ENCODE measurements at regions not wholly inside any gene's neighbourhood (a gene's known extent, or its start where the extent isn't known, plus 50 kb on each side); places are given as distances from the start of the nearest gene placed in this dataset.

DNA sequence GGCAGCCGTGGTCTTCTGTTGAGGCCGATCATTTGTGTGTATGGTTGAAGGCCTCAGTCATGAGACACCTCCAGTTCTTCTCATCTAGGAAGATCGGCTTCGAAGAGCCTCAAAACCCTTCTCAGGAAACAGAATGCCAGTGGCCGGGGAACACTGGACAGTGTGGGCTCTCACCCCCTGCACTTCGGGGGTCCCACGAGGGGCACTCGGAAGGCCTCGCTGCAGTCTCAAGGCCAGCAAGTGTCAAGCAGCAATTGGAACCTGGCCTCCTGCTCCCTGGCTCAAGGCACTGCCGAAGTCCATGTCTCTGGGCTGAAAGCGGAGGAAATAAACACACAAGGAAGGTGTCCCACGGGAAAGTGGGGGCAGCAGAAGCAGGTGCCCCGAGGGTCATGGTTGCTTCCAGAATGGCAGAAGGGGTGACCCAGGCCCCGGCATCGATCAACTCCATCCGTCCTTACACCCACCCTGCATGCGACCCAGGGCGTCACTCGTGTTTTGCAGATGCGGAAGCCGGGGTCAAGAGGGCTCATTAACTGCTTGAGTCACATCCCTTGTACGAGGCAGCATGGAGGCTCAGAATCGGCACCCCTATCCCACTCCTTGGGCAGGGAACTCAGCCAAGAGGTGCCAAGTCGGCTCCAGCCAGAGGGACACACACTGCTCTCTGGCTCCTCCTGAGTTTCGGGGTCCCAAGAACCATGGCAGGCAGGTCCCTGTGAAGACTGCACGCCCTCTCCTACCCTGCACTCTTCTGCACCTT, 231.3 kb upstream of the SHH start:
- Histone ChIP-seq H3K4me1 (ENCODE audit: control insufficient read depth, insufficient read depth, low read length) (no peaks in the 10 kb centered on the region), H2BK5ac (ENCODE audit: low read depth, low read length, poor library complexity, severe bottlenecking) (no peak overlapping the region), H3K4me3 (ENCODE audit: insufficient read depth, low read depth, low read length) (no peak overlapping the region), H3K4me2 (ENCODE audit: low read depth, low read length) (no peak overlapping the region), H2AFZ (replicated peaks; ENCODE audit: low read length, poor library complexity) (no peak overlapping the region), H3K9me1 (ENCODE audit: insufficient read depth, low read length) (no peaks in the 10 kb centered on the region), H3K79me1 (ENCODE audit: low read depth in 1 of 2, low read length in 2 of 2) (no peaks in the 10 kb centered on the region), H2BK120ac (ENCODE audit: low read depth, low read length) (no peak overlapping the region), H4K91ac (ENCODE audit: insufficient read depth, low read depth, low read length) (no peak overlapping the region), H3K18ac (ENCODE audit: low read depth, low read length) (no peak overlapping the region), H4K5ac (ENCODE audit: low read depth, low read length) (no peak overlapping the region), H3K36me3 (ENCODE audit: control insufficient read depth, insufficient read depth, low read length) (no peaks in the 10 kb centered on the region), H4K8ac (ENCODE audit: low read depth in 2 of 2, low read length in 2 of 2) (no peak overlapping the region), H3K9ac (ENCODE audit: low read depth, low read length) (no peak overlapping the region), H2AK9ac (replicated peaks; ENCODE audit: low read depth, low read length, poor library complexity) (no peak overlapping the region), H3K14ac (replicated peaks; ENCODE audit: low read depth, low read length) (no peak overlapping the region), H2BK20ac (ENCODE audit: low read depth, low read length) (no peak overlapping the region), H4K20me1 (ENCODE audit: insufficient read depth, low read length) (no peaks in the 10 kb centered on the region), H3K27ac (ENCODE audit: insufficient read depth, low read length) (no peak overlapping the region), H3K4ac (ENCODE audit: low read depth, low read length) (no peak overlapping the region), H3K23ac (ENCODE audit: low read depth, low read length) (no peak overlapping the region), H2BK15ac (ENCODE audit: low read depth, low read length) (no peak overlapping the region), H3K9me3 (ENCODE audit: control insufficient read depth, insufficient read depth, low read length) (peaks cover 44% of the 10 kb centered on the region), H2AK5ac (ENCODE audit: low read depth, low read length) (no peak overlapping the region), H3K27me3 (ENCODE audit: control insufficient read depth, insufficient read depth, low read length) (no peaks in the 10 kb centered on the region), H3K56ac (ENCODE audit: extremely low read depth, insufficient read depth, low read length) (no peak overlapping the region)
- intact Hi-C loops (cut with micrococcal nuclease): no loop called here
- ChIA-PET POLR2A (ENCODE audit: unreplicated experiment) (no interaction called here), CTCF (no interaction called here)
- BruUV-seq (replicated peaks): no TSS peak
- ATAC-seq (ENCODE audit: low read depth) (no peak), DNase-seq (no peak)
- WGBS, 2 experiments (ENCODE audit: extremely low coverage in 2 of 2, insufficient read length in 1 of 2): 65% methylated on average over 14 of the region's 26 CpGs; no CpG with 5 or more reads in 1 of the 2 experiments
- in situ Hi-C loops (cut with MboI; ENCODE audit: low sequenced_read_pairs): no loop called here
- dilution Hi-C loops (cut with HindIII; ENCODE audit: low sequenced_read_pairs, unreplicated experiment): no loop called here
- TF ChIP-seq CHD1 (IDR thresholded peaks at IDR 0.05; ENCODE audit: low read depth, low read length) (no peak), BHLHE40 (IDR thresholded peaks at IDR 0.05; ENCODE audit: low read depth, low read length) (no peak), FOS (IDR thresholded peaks at IDR 0.05; ENCODE audit: low read depth, low read length) (no peak), CEBPB (IDR thresholded peaks at IDR 0.05; ENCODE audit: low read depth, low read length) (no peak), RCOR1 (IDR thresholded peaks at IDR 0.05; ENCODE audit: insufficient replicate concordance, low read length) (no peak), MXI1 (IDR thresholded peaks at IDR 0.05; ENCODE audit: borderline replicate concordance, low read depth, low read length) (no peak), RFX5 (IDR thresholded peaks at IDR 0.05; ENCODE audit: low read depth, low read length) (no peak), MAZ (IDR thresholded peaks at IDR 0.05; ENCODE audit: borderline replicate concordance, low read depth, low read length) (no peak), NFE2L2 (IDR thresholded peaks at IDR 0.05; ENCODE audit: low read depth, low read length) (no peak), RAD21 (IDR thresholded peaks at IDR 0.05; ENCODE audit: low read length) (no peak), MAFK (IDR thresholded peaks at IDR 0.05; ENCODE audit: low read depth, low read length) (no peak)
- TF ChIP-seq, protein P1, sequence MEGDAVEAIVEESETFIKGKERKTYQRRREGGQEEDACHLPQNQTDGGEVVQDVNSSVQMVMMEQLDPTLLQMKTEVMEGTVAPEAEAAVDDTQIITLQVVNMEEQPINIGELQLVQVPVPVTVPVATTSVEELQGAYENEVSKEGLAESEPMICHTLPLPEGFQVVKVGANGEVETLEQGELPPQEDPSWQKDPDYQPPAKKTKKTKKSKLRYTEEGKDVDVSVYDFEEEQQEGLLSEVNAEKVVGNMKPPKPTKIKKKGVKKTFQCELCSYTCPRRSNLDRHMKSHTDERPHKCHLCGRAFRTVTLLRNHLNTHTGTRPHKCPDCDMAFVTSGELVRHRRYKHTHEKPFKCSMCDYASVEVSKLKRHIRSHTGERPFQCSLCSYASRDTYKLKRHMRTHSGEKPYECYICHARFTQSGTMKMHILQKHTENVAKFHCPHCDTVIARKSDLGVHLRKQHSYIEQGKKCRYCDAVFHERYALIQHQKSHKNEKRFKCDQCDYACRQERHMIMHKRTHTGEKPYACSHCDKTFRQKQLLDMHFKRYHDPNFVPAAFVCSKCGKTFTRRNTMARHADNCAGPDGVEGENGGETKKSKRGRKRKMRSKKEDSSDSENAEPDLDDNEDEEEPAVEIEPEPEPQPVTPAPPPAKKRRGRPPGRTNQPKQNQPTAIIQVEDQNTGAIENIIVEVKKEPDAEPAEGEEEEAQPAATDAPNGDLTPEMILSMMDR (conservative IDR thresholded peaks at IDR 0.05; ENCODE audit: low read depth, low read length): no peak
- TF ChIP-seq, protein P2, sequence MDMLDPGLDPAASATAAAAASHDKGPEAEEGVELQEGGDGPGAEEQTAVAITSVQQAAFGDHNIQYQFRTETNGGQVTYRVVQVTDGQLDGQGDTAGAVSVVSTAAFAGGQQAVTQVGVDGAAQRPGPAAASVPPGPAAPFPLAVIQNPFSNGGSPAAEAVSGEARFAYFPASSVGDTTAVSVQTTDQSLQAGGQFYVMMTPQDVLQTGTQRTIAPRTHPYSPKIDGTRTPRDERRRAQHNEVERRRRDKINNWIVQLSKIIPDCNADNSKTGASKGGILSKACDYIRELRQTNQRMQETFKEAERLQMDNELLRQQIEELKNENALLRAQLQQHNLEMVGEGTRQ (IDR thresholded peaks at IDR 0.05; ENCODE audit: low read depth, low read length): no peak
- TF ChIP-seq, protein P3, sequence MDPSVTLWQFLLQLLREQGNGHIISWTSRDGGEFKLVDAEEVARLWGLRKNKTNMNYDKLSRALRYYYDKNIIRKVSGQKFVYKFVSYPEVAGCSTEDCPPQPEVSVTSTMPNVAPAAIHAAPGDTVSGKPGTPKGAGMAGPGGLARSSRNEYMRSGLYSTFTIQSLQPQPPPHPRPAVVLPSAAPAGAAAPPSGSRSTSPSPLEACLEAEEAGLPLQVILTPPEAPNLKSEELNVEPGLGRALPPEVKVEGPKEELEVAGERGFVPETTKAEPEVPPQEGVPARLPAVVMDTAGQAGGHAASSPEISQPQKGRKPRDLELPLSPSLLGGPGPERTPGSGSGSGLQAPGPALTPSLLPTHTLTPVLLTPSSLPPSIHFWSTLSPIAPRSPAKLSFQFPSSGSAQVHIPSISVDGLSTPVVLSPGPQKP (IDR thresholded peaks at IDR 0.05; ENCODE audit: borderline replicate concordance, low read depth, low read length): no peak
